KMS-11 (cell line): ENCODE measurements at regions not wholly inside any gene's neighbourhood (a gene's known extent, or its start where the extent isn't known, plus 50 kb on each side); places are given as distances from the start of the nearest gene placed in this dataset.
"Not testable (repeated sequence)": the region's sequence is repeated elsewhere in the genome, so short reads cannot be mapped to it uniquely, and the experiment has no call there.

Experiments used
- H2AFZ ChIP-seq: fragments of 200-600 bp; sonication (generic); 2 replicates; pipeline ENCODE4 v1.6.1; 2016; ENCODE audit warnings: antibody characterized with exemption, mixed run types, low read depth
- H3K27ac ChIP-seq: fragments of 200-600 bp; sonication (generic); 2 replicates; pipeline ENCODE4 v1.6.1; 2016; ENCODE audit warnings: mild to moderate bottlenecking, mixed run types
- H3K27me3 ChIP-seq: fragments of 200-600 bp; sonication (generic); 2 replicates; pipeline ENCODE4 v1.6.1; 2017; ENCODE audit warnings: mild to moderate bottlenecking, low read depth, mixed run types, moderate library complexity; ENCODE audit not compliant: insufficient read depth
- H3K36me3 ChIP-seq: fragments of 200-600 bp; sonication (generic); 2 replicates; pipeline ENCODE4 v1.6.1; 2017; ENCODE audit warnings: mild to moderate bottlenecking, mixed run types; ENCODE audit not compliant: insufficient read depth
- H3K4me1 ChIP-seq: fragments of 200-600 bp; sonication (generic); 2 replicates; pipeline ENCODE4 v1.6.1; 2016; ENCODE audit warnings: mild to moderate bottlenecking, low read depth, mixed run types; ENCODE audit not compliant: poor library complexity, severe bottlenecking
- H3K4me2 ChIP-seq: fragments of 200-600 bp; sonication (generic); 2 replicates; pipeline ENCODE4 v1.7.0; 2016; ENCODE audit warnings: mild to moderate bottlenecking, mixed run types
- H3K4me3 ChIP-seq: fragments of 200-600 bp; sonication (generic); IDR thresholded peaks from 2 replicates; pipeline ENCODE4 v1.6.1; 2017; ENCODE audit warnings: low read depth, low read length, mixed read lengths; ENCODE audit not compliant: insufficient read depth
- H3K79me2 ChIP-seq: fragments of 200-600 bp; sonication (generic); 2 replicates; pipeline ENCODE4 v1.6.1; 2016; ENCODE audit warnings: low read depth, mixed run types; ENCODE audit not compliant: insufficient read depth
- H3K9ac ChIP-seq: fragments of 200-600 bp; sonication (generic); 2 replicates; pipeline ENCODE4 v1.6.1; 2016; ENCODE audit warnings: mild to moderate bottlenecking, mixed run types
- H4K20me1 ChIP-seq: fragments of 200-600 bp; sonication (generic); 2 replicates; pipeline ENCODE4 v1.6.1; 2016; ENCODE audit warnings: mild to moderate bottlenecking, mixed run types; ENCODE audit not compliant: insufficient read depth
- TF ChIP-seq, protein P1 (sequence below): fragments of 200-600 bp; sonication (generic); conservative IDR thresholded peaks from 2 replicates; pipeline ENCODE4 v1.6.1; 2017; ENCODE audit warnings: low read depth, mild to moderate bottlenecking, antibody characterized with exemption, low read length, moderate library complexity, mixed read lengths

- H3K27me3 ChIP-seq, result no peaks in the 10 kb centered on the region
- no peak overlapping the region for H2AFZ ChIP-seq
- H3K9ac ChIP-seq, result no peak overlapping the region
- no peak overlapping the region for H3K4me3 ChIP-seq
- H4K20me1 ChIP-seq, result no peaks in the 10 kb centered on the region
- no peaks in the 10 kb centered on the region for H3K36me3 ChIP-seq
- TF ChIP-seq, protein P1, sequence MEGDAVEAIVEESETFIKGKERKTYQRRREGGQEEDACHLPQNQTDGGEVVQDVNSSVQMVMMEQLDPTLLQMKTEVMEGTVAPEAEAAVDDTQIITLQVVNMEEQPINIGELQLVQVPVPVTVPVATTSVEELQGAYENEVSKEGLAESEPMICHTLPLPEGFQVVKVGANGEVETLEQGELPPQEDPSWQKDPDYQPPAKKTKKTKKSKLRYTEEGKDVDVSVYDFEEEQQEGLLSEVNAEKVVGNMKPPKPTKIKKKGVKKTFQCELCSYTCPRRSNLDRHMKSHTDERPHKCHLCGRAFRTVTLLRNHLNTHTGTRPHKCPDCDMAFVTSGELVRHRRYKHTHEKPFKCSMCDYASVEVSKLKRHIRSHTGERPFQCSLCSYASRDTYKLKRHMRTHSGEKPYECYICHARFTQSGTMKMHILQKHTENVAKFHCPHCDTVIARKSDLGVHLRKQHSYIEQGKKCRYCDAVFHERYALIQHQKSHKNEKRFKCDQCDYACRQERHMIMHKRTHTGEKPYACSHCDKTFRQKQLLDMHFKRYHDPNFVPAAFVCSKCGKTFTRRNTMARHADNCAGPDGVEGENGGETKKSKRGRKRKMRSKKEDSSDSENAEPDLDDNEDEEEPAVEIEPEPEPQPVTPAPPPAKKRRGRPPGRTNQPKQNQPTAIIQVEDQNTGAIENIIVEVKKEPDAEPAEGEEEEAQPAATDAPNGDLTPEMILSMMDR, result no peak
- H3K27ac ChIP-seq, result no peak overlapping the region
- H3K4me2 ChIP-seq, result no peak overlapping the region
- H3K4me1 ChIP-seq, result no peaks in the 10 kb centered on the region
- no peaks in the 10 kb centered on the region for H3K79me2 ChIP-seq
Observed at GRCh38 chr10:51012073-51012472, 62.2 kb upstream of the PRKG1 start.

DNA sequence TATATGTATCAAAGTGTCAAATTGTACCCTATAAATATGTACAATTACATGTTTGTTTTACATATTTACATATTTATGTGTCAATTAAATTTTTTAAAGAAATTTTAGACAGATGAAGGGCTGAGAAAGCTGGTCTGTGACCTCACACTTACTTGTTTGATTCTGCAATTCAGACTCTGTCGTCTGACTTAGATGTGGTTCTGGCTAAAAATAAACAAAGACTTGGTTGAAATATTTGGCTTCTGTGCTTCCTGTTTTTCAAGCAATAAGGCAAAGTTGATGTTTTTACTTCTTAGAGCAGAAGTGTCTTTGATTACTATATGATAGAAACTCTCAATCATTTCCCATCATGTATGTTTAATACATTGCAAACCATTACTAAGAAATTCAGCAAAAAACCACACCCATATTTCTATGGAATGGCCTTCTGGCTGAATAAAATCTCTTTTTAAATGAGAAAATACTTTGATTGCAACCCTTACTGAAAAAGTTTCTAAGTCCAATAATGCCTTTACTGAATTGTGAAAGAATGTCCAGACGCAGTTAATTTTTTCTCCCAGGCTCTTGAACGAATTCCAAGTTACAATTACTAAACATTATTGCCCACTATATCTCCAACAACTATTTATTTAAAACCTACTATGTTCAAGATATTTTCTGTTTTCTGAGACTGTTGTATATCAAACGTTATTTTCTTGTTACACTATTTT is 59.5 kb upstream of the PRKG1 start:
- no peaks in the 10 kb centered on the region for H3K4me1 ChIP-seq
- no peak overlapping the region for H3K4me2 ChIP-seq
- H3K4me3 ChIP-seq, result no peak overlapping the region
- TF ChIP-seq, protein P1, result no peak
- no peak overlapping the region for H2AFZ ChIP-seq
- no peaks in the 10 kb centered on the region for H4K20me1 ChIP-seq
- no peaks in the 10 kb centered on the region for H3K79me2 ChIP-seq
- no peaks in the 10 kb centered on the region for H3K27me3 ChIP-seq
- no peaks in the 10 kb centered on the region for H3K36me3 ChIP-seq
- no peak overlapping the region for H3K9ac ChIP-seq
- H3K27ac ChIP-seq, result no peak overlapping the region

- not testable (repeated sequence) for H3K9ac ChIP-seq, H3K4me1 ChIP-seq, H3K36me3 ChIP-seq, H3K27ac ChIP-seq, H3K79me2 ChIP-seq, H2AFZ ChIP-seq, H3K4me3 ChIP-seq, H3K4me2 ChIP-seq, H3K27me3 ChIP-seq, H4K20me1 ChIP-seq
Observed at GRCh38 chr10:51015390-51015754, 58.9 kb upstream of the PRKG1 start.

- H2AFZ ChIP-seq, result no peak overlapping the region
- no peak overlapping the region for H3K9ac ChIP-seq
- no peaks in the 10 kb centered on the region for H3K4me1 ChIP-seq
- no peaks in the 10 kb centered on the region for H3K79me2 ChIP-seq
- no peak overlapping the region for H3K27ac ChIP-seq
- no peaks in the 10 kb centered on the region for H4K20me1 ChIP-seq
- no peak overlapping the region for H3K4me2 ChIP-seq
- TF ChIP-seq, protein P1, result no peak
- no peak overlapping the region for H3K4me3 ChIP-seq
- H3K36me3 ChIP-seq, result no peaks in the 10 kb centered on the region
- no peaks in the 10 kb centered on the region for H3K27me3 ChIP-seq
Observed at GRCh38 chr10:51020200-51020599, 54.1 kb upstream of the PRKG1 start.

DNA sequence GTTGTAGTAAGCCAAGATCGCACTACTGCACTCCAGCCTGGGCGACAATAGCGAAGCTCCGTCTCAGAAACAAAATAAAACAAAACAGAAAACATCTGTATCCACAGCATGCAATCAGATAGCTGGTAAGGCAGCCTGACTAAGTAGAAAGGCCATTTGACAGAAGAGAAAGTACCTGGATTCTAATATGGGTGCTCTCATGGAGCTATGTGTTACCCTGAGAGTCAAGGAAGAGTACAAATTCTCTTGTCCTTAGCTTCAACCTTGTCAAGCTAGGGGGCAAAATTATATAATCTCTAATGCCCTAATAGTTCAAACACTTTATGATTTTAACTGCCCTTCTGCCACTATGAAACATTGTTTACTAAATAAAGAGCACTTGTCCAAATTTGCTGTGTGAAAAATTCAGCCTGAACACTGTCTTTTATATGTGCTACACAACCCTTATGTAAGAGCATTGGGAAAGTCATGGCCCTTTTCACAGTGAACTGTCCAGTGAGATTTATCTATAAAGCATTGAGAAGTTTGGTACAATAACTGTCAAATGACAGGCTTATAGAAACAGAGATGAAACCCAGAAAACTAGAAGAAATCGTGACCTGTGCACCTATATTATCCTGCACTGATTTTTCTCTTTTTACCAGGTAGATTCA is 51.2 kb upstream of the PRKG1 start:
- Histone ChIP-seq H3K9ac (no peak overlapping the region), H2AFZ (no peak overlapping the region), H3K4me1 (no peaks in the 10 kb centered on the region), H3K79me2 (no peaks in the 10 kb centered on the region), H3K27ac (no peak overlapping the region), H4K20me1 (no peaks in the 10 kb centered on the region), H3K27me3 (no peaks in the 10 kb centered on the region), H3K4me3 (no peak overlapping the region), H3K36me3 (no peaks in the 10 kb centered on the region), H3K4me2 (no peak overlapping the region)
- TF ChIP-seq, protein P1, result no peak
